UCSD-AML1 (cell line): ENCODE measurements at regions not wholly inside any gene's neighbourhood (a gene's known extent, or its start where the extent isn't known, plus 50 kb on each side); places are given as distances from the start of the nearest gene placed in this dataset.

Experiments
- DNase-seq: peaks from one replicate; lab custom pipeline; 2025; ENCODE audit not compliant: unreplicated experiment; lab: John Stamatoyannopoulos, UW

- DNase-seq: no peak
Observed at GRCh38 chr18:71554686-71555085, 989.5 kb downstream of the CBLN2 start.

- no peak for DNase-seq
Observed at GRCh38 chr18:71541643-71542042, 1002.5 kb downstream of the CBLN2 start.

GRCh38 chr18:71529703-71530303 lies 1014.3 kb downstream of the CBLN2 start:
- no peak for DNase-seq

GRCh38 chr18:71523483-71524435 lies 1020.4 kb downstream of the CBLN2 start:
- no peak for DNase-seq

GRCh38 chr18:71505526-71505925 lies 1038.6 kb downstream of the CBLN2 start:
- no peak for DNase-seq

- DNase-seq: no peak
Observed at GRCh38 chr18:71503222-71503621, 1040.9 kb downstream of the CBLN2 start.

GRCh38 chr18:71485611-71486010 lies 1058.5 kb downstream of the CBLN2 start:
- DNase-seq: no peak

- no peak for DNase-seq
Observed at GRCh38 chr18:71471963-71472725, 1072.0 kb downstream of the CBLN2 start.

GRCh38 chr18:71456206-71456605 lies 1087.9 kb downstream of the CBLN2 start:
- DNase-seq: no peak

- DNase-seq: no peak
Observed at GRCh38 chr18:71450257-71450656, 1093.9 kb downstream of the CBLN2 start.

- no peak for DNase-seq
Observed at GRCh38 chr18:71443706-71444480, 1100.2 kb downstream of the CBLN2 start.

- no peak for DNase-seq
Observed at GRCh38 chr18:71442731-71443141, 1101.4 kb downstream of the CBLN2 start.

GRCh38 chr18:71441156-71441555 lies 1103.0 kb downstream of the CBLN2 start:
- no peak for DNase-seq

GRCh38 chr18:71437511-71437910 lies 1106.6 kb downstream of the CBLN2 start:
- no peak for DNase-seq

- DNase-seq: no peak
Observed at GRCh38 chr18:71433373-71433772, 1110.8 kb downstream of the CBLN2 start.

- DNase-seq: no peak
Observed at GRCh38 chr18:71431689-71432088, 1112.5 kb downstream of the CBLN2 start.

- no peak for DNase-seq
Observed at GRCh38 chr18:71431171-71431570, 1113.0 kb downstream of the CBLN2 start.

- no peak for DNase-seq
Observed at GRCh38 chr18:71426441-71426840, 1117.7 kb downstream of the CBLN2 start.

GRCh38 chr18:71405169-71405809 lies 1116.4 kb downstream of the SOCS6 start:
- DNase-seq: no peak

GRCh38 chr18:71403501-71403900 lies 1114.7 kb downstream of the SOCS6 start:
- no peak for DNase-seq
